ENCODE measurements at regions not wholly inside any gene's neighbourhood (a gene's known extent, or its start where the extent isn't known, plus 50 kb on each side); places are given as distances from the start of the nearest gene placed in this dataset.
"Not testable (repeated sequence)": the region's sequence is repeated elsewhere in the genome, so short reads cannot be mapped to it uniquely, and the experiment has no call there.

DNA sequence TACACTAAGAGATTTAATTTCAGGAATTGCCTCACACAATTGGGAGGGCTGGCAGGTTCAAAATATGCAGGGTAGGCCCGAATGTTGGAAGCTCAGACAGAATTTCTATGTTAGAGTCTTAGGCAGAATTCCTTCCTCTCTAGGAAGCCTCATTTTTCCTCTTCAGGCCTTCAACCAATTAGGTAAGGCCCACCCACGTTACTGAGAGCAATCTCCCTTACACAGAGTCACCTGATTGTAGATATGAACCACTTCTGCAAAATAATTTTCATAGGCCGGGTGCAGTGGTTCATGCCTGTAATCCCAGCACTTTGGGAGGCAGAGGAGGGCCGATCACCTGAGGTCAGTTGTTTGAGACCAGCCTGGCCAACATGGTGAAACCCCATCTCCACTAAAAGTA is 50.2 kb upstream of the HIVEP1 start:
- no peak for DNase-seq (ENCODE audit: low read depth in 4 of 4, low spot score in 2 of 4)

DNA sequence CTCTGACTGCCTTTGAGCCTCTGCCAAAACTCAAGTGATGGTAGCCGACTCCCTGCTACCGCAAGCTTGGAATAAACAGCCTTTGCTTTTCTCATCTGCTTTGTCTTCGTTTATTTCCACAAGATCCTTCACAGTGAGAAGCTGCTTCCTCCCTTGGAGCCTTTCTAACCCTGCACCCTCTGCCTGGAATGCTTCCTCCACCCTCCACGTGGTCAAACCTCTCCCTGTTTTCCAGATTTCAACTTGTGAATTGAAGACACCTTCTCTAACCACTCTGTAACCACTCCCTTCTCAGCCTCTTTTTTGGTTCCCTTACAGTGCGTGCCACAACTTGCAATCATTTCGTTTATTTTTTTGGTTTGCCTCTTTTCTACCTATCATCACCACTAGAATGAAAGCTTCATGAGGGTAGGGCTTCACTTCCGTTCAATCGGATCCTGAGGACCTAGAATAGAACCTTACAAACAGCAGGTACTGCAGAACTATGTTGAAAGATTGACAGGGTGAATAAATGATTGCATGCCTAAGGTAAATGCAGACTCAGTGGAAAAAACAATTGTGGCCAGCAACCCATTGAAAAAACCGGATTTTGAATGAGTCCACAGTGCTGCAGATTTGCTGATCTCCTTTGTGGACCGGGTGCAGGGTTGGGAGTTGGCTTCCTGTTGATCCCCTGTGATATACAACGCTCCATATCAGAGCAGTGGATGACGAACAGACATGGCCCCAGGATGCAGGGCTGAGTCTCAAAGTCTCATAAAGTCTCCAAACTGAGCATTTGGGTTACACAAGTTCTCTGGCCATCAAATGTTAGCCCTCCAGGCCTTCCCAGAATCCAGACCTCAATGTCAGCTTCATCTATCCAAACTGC is 51.0 kb upstream of the HIVEP1 start:
- no peak for DNase-seq (ENCODE audit: low read depth in 4 of 4, low spot score in 2 of 4)

DNA sequence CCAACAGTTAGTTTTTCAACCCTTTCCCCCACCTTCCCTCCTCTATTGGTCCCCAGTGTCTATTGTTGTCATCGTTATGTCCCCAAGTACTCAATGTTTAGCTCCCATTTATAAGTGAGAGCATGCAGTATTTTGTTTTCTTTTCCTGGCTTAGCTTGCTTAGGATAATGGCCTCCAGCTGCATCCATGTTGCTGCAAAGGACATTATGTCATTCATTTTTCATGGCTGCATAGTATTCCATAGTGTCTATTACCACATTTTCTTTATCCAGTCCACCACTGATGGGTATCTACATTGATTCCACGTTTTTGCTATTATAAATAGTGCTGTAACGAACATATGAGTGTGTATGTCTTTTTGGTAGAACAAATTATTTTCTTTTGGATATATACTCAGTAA is 55.3 kb upstream of the HIVEP1 start:
- no peak for DNase-seq (ENCODE audit: low read depth in 4 of 4, low spot score in 2 of 4)

DNA sequence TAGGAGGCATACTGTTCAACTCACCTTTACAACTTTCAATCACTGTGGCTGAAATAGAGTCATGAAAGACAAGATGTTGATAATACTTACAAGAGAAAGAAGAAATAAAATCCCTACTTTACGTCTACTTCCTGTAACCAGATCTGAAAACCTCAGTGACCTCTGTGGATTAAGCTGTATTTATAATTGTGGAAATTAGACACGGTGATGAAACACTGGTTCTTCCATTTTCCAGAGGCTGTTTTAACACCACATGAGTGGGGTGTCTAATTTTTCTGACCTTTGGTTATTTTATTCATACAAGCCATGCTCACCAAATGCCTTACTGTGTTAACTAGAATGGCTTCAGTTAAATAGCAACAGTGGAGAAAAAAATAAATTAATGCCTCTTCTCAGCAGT is 58.5 kb upstream of the HIVEP1 start:
- no peak for DNase-seq (ENCODE audit: low read depth in 4 of 4, low spot score in 2 of 4)

DNA sequence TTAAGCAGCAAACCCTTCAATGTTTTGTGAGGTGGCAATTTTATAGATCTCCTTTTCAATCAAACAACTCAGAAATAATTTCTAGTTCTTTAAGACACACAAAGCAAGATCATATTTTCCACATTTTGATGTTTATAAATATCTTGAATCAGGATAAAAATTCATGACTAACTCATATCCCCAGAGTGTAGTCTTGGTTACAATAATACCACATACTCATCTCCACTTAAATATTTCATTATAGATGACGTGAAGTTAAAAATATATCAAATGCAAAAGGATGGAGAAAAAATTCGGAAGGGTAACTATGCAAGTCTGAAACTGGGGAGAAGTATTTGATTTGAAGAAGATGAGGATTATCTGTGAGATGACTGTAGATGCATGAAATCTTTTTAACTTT is 59.8 kb upstream of the HIVEP1 start:
- DNase-seq (ENCODE audit: low read depth in 4 of 4, low spot score in 2 of 4), result no peak

DNA sequence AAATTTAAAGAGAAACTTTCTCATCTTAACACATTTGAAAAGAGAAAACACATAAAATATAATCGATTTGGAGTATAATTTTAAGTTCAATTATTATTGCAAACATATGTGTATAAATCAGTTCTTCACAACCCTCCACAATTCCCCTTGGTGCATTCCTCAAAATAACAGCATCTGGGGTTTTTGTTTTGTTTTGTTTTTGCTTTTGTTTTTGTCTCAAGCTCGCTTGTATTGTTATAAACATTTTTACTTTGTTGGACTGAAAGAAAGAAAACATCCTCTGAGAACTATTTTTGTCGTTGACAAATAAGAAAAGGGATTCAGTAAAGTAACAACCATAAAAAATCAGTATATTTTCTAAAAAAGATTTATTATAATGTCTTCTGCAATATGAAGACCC is 60.2 kb upstream of the HIVEP1 start:
- no peak for DNase-seq (ENCODE audit: low read depth in 4 of 4, low spot score in 2 of 4)

DNA sequence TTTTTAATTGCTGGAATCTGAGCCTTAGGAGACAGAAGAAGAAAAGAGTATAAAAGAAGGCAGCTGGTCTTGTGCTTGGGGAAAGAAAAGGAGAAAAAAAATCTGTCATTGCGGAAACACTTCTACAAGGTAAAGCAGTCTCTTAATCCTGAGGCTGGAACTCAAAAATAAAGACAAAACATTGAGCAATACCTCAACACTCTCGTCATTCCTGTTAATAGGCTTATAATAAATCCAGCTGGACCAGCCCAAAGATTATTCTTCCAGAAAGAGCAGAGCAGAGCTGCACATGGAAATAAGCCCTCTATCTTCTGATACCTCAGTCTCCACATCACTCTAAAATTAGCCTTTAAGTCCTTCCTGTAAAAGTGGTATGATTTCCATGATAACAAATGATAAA is 62.0 kb upstream of the HIVEP1 start:
- no peak for DNase-seq (ENCODE audit: low read depth in 4 of 4, low spot score in 2 of 4)

DNA sequence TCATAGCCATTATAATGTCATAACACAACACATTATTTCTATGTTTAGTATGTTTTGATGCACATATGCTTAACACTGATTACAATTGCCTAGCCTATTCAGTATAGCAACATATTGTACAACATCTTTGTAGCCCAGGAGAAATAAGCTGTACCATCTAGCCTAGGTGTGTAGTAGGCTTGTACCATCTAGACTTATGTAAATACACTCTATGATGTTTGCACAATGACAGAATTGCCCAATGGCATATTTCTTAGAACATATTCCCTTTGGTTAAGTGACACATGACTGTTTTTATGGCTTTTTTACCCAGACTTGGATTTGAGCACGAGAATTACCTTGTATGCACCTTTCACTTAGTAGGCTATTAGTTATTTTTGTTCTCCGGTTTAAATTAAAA is 64.5 kb upstream of the HIVEP1 start:
- no peak for DNase-seq (ENCODE audit: low read depth in 4 of 4, low spot score in 2 of 4)

DNA sequence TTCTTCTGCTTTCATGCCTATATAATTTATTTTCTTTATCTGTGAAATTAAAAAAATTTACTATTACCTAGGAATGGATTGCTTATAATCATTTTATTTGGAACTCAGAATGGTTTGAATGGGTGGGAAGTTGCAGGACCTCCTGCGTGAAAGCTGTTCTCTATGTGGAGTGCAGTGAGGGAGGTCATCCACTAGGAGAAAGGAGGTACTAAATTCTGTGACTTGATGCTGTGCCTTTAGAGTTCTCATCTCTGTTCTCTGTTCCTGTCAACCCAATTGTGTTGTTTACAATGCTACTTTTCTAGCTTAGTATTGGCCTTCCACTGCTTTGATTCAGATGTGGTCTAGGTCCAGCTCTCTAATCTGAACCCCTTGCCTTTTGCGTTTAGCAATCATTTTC is 65.0 kb upstream of the HIVEP1 start:
- no peak for DNase-seq (ENCODE audit: low read depth in 4 of 4, low spot score in 2 of 4)

DNA sequence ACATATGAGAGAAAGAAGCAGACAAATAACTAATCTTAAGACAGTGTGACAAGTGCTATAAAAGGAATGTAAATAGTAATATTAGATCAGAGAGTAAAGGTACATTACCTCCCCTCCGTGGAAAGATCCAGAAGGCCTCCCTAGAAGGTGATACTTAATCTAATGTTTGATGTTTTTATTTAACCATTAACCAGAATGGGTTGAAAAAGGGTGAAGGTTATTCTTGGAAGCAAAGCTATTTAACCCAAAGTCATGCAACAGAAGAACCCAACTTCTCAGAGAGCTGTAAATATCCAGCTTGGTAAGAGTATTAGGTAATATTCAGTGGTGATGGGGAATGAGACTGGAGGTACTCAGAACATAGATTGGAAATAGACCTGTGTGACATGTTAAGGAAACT is 68.0 kb upstream of the HIVEP1 start:
- DNase-seq (ENCODE audit: low read depth in 4 of 4, low spot score in 2 of 4), result no peak

DNA sequence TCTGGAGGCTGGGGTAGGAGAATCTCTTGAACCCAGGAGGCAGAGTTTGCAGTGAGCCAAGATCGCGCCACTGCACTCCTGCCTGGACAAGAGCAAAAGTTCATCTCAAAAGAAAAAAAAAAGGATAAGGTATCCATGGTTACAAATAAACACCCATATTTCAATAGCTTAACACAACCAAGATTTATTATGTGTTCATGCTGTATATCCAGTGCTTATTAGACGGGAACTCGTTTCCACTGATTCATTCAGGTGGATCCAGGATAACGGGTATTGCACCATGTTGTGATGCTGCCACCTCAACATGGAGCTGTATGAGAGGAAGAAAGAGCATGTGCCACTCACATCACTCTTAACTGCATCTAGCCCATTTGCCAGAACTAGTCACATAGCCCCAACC is 69.1 kb upstream of the HIVEP1 start:
- no peak for DNase-seq (ENCODE audit: low read depth in 4 of 4, low spot score in 2 of 4)

DNA sequence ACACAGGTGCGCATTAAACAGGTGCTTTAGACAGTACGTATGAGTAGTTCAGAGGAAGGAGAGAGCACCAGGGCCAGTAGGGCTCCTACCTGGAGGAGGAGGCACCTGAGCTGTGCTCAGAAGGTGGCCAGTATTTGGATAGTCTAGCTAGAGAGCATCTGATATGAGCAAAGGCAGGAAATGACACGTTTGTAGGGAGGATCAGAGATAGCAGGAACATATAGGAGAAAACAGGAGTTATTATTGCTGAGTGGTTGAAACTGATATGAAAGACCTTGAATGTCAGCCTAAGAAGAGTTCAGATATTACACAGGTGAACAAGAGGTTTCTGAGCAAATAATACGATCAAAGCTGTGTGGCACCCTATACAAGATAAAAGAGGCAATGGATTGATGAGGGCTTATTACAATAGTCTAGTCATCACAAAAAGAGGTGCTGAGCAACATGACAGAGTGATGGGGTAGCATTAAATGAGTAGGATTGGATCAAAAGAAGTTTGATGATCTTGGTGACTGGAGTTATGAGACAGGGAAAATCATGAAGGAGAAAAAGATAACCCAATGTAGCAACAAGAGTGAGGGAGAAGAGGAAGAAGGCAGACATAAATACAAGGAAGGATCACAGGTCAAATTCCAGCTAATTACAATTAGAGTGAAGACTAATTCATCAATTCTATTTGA is 69.8 kb upstream of the HIVEP1 start:
- DNase-seq (ENCODE audit: low read depth in 4 of 4, low spot score in 2 of 4), result no peak

DNA sequence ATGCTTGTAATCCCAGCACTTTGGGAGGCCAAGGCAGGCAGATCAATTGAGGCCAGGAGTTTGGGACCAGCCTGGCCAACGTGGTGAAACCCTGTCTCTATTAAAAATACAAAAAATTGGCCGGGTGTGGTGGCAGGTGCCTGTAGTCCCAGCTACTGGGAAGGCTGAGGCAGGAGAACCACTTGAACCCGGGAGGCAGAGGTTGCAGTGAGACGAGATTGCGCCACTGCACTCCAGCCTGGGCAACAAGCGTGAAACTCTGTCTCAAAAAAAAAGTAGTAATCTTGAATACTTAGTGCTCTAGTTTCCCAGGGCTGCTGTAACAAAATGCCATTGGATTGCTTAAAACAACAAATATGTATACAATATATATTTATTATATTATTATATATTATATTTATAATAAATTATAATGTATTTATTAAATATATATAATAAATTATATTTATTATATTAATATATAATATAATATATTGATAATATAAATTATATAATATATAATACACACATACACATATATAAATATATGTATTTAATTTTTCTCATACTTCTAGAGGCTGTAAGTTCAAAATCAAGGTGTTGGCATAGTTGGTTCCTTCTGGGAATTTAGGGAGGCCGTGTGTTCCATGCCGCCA is 71.5 kb upstream of the HIVEP1 start:
- DNase-seq (ENCODE audit: low read depth in 4 of 4, low spot score in 2 of 4), result not testable (repeated sequence)

DNA sequence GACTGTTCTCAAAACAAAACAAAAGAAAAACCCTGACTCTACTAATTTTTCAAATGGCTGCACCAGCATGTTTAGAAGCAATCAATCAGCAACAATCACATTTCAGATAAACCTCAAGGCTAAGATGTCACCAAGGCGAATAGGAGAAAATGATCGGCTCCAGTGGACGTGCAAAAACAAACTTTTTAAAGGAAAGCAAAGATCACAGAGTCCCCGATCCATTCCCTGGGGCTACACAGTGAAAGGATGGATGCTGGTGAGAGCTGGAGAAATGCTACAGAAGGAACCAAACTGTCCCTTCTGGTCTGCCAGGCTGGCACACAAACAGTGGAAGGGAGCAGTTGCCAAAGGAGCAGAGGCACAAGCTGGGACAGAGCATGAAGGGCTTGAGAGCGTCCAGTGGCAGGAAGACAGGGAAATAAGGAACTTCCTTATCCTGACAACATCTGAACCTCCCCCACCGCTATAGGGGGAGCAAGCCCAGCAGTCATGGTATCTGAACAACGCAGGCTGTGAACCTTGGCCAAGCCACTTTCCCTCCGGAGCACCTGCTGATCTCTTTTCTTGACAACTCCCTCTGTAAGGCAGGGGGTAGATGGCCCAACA is 73.7 kb upstream of the HIVEP1 start:
- peak in 2 of 4 donors; percentile 27 to 67 for DNase-seq (ENCODE audit: low read depth in 4 of 4, low spot score in 2 of 4)

DNA sequence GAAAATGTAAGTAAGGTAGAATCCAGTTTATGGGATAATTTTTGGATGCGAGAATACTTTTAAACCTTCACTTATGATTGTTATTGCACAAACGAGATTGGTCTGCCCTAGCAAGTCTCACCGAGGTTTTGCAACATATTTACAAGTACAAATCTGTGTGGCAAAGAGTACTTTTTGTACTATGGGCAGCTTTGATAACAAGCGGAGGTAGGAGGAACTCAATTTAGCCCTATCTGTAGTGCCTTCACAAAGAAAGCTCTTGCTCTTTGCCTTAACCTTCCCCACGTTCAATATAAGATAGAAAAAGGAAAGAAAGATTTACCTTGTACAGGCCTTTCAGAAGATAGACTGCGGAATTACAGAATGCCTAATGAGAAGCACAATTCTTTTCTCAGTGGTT is 77.5 kb upstream of the HIVEP1 start:
- no peak for DNase-seq (ENCODE audit: low read depth in 4 of 4, low spot score in 2 of 4)

DNA sequence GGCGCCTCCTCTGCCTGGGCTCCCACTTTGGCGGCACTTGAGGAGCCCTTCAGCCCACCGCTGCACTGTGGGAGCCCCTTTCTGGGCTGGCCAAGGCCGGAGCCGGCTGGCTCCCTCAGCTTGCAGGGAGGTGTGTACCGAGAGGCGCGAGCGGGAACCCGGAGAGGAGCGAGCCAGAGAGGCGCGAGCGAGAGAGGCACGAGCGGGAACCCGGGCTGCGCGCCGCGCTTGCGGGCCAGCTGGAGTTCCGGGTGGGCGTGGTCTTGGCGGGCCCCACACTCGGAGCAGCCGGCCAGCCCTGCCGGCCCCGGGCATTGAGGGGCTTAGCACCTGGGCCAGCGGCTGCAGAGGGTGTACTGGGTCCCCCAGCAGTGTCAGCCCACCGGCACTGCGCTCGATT is 79.2 kb upstream of the HIVEP1 start:
- not testable (repeated sequence) for DNase-seq (ENCODE audit: low read depth in 4 of 4, low spot score in 2 of 4)

DNA sequence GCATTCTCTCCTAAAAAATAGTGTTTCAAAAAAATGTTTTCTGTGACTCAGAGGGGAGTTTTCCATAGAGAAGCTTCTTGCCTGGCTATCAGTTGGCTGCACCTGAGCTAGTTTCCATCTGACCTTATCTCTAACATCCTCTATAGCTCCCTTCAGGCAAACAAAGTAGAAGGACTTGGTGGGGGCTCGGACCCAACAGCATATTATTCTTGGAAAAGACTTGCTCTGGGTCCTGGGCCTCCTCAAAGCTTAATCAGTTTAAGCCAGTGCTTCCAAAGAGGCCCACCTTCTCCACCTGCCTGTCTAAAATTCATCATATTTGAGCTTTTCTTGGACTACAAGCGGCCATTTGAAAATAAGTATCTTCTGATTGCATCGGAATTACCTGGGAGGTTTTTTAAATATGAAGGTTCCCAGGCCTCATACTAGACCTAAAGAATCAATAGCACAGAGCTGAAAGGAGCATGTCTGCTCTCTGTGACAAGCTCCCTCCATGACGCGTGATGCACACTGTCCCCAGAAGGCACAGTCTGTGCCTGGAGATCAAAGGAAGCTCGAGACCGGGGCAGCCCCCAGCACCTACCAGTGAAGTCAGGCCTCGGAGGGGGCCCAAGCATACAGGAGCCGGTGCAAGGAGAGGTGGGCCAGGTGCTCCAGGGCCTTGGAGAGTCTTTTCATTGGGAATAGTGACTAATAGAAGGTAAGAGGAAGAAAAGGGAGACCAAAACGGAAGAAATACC is 80.6 kb upstream of the HIVEP1 start:
- no peak for DNase-seq (ENCODE audit: low read depth in 4 of 4, low spot score in 2 of 4)

DNA sequence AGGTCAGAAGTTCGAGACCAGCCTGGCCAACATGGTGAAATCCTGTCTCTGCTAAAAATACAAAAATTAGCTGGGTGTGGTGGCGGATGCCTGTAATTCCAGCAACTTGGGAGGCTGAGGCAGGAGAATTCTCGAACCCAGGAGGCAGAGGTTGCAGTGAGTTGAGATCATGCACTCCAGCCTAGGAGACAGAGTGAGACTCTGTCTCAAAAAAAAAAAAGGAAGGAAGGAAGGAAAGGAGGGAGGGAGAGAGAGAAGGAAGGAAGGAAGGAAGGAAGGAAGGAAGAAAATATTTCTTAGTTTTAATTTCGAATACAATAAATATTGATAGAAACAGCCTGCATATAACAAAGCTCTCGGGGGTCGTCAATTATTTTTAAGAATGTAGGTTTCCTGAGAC is 81.3 kb upstream of the HIVEP1 start:
- DNase-seq (ENCODE audit: low read depth in 4 of 4, low spot score in 2 of 4), result not testable (repeated sequence)

DNA sequence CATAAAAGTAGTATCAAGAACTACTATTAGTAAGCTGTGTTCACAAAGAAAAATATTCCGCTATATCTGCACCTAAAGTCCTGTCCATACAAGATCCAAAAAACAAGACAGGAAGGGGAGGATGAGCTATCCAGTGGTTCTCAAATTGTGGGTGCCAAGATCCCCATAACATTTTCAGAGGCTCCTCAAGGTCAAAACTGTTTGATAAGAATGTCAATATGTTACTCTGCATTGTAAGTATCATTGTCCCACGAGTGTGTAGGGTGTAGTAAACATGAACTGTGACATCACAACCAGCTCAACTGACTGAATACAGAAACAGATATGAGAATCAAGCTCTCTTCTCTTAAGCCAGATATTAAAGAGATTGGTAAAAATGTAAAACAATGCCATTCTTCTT is 81.9 kb upstream of the HIVEP1 start:
- no peak for DNase-seq (ENCODE audit: low read depth in 4 of 4, low spot score in 2 of 4)

DNA sequence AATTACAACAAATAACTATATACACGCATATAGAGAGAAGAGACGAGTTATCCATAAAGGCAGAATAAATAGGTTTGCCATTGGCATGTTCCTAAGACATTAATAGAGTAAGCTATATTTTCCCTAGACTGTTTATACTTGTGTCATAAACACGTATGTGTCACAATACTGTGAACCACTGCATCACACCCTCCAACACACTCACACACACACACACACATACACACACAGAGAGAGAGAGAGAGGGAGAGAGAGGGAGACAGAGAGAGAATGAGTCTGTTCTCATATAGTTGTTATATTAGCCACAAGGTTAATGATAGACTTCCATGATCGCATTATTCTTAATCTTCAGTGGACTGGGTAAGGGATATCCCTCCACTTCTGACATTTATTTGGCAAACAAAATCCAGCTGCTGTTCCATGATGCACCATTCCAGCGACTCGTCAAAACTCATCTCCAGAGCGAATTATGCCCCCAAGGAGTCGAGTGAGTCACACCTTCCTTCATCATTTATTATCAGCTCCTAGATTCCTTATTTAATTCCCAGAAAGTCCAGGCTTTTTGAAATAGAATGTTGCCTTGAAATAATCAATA is 82.8 kb upstream of the HIVEP1 start:
- DNase-seq (ENCODE audit: low read depth in 4 of 4, low spot score in 2 of 4), result no peak

Data from left renal cortex interstitium (tissue), 4 donors.